ENCODE measurements at regions not wholly inside any gene's neighbourhood (a gene's known extent, or its start where the extent isn't known, plus 50 kb on each side); places are given as distances from the start of the nearest gene placed in this dataset.
"Not testable (repeated sequence)": the region's sequence is repeated elsewhere in the genome, so short reads cannot be mapped to it uniquely, and the experiment has no call there.

DNA sequence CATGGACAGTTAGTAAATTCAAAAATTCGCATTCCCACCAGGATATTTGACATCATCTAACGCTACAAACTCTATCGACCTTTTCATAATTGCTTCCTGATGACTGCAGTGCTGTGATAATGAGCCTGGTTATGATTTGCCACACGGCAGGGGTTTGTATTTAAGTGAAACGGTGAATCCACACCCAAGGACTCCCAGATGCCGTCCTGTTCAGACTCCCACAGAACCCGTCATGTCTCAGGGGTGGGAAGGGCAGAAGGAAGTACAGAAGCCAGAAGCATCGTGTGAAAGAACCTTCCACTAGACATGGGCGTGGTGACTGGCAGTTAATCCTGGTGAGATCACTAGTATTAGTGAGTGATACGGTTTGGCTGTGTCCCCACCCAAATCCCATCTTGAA, 91.2 kb upstream of the TMEM18 start:
- FAIRE-seq = no peak

DNA sequence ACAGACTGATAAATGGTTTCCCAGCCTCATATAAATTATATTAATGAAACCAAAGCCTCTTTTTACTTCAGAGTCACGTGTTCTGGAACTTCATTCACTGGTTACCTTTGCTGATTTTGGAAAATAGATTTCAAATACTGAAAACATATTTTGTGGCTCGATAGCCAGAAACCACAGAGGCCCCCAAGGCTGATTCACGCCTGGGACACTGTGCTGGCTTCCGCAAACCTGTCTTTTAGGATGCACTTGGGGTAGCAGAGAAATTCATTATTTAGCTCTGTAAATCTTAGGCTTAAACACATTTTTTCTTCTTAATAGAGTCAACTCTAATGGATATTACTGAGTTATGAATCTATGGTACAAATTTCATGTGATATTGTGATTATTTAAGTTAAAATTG, 90.7 kb upstream of the TMEM18 start:
- no peak for FAIRE-seq

More for the DNA sequence above, 91.2 kb upstream of the TMEM18 start:
- no peak for DNase-seq (ENCODE audit: extremely low spot score, insufficient read length, low read depth)

DNA sequence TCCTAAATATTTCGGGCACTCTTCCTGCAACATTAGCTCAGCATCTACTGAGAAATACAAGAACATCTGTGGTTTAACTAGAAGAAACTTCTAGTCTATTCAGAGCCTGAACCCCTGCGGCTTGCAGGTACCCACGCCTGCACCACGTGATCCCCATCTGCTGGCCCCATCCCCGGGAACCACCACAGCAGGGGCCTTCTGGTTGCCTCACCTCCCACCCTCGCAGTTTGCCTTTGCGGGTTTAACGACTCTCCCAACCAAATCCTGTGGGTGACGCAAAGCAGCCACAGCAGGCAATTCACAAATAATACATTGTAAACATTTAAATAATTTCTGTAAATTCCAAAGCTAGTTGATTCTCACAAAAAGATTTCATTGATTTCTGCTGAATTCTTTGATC, 90.2 kb upstream of the TMEM18 start:
- DNase-seq (ENCODE audit: extremely low spot score, insufficient read length, low read depth) (no peak), FAIRE-seq (no peak)

More for the DNA sequence above, 90.7 kb upstream of the TMEM18 start:
- no peak for DNase-seq (ENCODE audit: extremely low spot score, insufficient read length, low read depth)

DNA sequence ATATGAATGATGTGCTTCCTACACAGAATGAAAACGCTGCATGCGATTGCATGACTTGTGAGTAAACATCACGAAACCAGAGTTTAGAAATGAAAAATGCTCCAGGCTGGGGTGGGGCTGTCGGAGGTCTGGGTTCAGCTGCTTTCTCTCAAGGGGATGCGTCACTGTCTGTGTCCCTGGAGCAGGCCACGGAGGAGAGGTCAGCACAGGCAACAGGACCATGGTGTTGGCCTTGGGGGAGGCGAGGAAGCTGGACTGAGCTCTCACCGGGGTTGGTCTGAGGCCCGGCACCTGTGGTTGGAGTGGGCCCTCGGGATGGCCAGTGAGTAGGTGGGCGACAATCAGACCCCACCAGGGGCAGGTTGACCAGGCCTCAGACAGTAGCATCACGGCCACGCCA, 89.0 kb upstream of the TMEM18 start:
- no peak for FAIRE-seq
- DNase-seq (ENCODE audit: extremely low spot score, insufficient read length, low read depth) = no peak

DNA sequence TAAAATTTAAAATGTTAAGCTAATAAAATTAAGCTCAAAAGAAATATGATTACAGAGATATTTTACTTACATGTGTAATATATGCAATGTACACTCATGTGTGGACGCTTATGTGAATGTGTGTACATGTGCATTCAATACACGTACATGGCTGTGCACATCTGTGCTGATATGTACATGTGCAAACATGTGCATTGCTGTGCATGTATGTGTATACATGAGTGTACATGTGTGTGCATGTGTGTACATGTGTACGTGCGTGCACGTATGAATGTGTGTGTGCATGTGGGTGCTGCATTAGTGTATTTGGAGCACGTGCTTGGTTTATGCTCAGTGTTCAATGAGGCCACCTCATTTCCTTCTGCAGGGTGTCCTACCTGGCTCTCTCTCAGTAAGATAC, 88.2 kb upstream of the TMEM18 start:
- FAIRE-seq = no peak

DNA sequence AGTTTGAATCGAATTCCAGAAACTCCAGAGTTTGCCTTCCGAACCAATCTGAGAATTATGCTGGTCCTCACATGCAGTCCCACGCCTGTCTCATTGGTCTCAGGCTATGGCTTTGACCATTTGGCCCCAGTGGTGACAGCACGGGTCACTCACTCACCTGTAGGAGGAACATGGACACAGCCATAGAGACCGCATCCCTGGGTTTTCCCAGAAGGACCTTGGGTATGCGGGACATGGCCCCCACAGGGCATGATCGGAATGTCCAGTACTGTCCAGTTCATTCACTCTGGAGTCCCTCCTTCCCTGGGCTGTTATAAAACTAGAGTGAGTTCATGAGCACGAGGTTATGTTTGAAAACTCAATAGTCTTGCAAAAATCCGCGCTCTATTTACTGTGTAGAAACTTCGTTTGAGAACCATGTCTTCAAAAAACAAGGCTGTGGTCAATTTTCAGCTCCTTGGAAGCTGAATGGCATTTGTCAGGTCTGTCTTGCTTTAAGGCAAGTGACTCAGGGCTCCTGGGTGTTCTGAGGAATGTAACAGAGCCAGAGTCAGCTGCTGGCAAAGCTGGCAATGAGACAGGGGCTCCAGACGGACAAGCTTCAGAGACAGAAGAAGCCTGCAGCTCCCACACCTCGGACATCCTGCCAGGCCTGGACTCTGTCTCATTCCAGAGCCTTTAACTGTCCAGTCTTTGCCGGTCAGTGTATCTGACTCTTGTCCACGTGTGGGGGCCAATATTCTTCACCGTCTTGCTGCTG, 86.7 kb upstream of the TMEM18 start:
- DNase-seq (ENCODE audit: extremely low spot score, insufficient read length, low read depth) (no peak), FAIRE-seq (no peak)

More for the DNA sequence above, 88.2 kb upstream of the TMEM18 start:
- no peak for DNase-seq (ENCODE audit: extremely low spot score, insufficient read length, low read depth)

DNA sequence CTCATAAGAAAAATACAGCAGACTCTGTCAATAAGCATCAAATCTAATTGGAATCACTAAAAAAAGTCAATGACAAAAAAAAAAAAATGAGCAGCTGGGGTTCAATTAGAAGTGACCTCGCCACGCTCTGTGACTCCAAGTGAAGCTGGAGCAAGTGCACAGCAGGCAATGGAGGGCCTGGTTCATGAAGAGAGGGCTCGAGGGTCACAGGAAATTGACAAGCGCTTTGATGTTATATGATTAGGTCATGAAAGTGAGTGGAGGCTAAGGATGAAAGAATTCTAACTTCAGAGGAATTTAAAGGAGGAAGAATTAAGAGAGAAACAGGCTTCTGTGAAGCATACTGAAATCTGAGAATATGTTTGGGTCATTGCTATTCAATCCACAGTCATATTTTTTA, 85.4 kb upstream of the TMEM18 start:
- FAIRE-seq (no peak), DNase-seq (ENCODE audit: extremely low spot score, insufficient read length, low read depth) (no peak)

DNA sequence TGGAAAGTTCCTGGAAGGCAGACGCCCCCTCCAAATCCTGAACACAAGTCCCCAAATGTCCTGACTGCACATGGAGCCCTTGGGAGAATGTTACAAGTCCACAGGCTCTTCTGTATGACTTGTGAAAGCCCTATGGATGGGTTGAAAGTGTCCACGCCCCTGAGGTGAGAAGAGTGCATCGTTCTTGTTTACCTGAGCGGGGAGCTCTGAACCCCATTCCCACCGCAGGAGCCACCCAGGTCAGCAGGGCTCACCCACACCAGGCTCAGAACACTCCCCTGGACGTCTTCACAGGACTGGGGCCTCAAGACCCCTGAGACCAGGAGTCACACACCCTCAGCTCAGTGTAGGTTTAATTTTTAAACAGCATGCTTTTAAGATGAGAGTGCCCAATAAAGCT, 84.2 kb upstream of the TMEM18 start:
- FAIRE-seq (no peak), DNase-seq (ENCODE audit: extremely low spot score, insufficient read length, low read depth) (no peak)

DNA sequence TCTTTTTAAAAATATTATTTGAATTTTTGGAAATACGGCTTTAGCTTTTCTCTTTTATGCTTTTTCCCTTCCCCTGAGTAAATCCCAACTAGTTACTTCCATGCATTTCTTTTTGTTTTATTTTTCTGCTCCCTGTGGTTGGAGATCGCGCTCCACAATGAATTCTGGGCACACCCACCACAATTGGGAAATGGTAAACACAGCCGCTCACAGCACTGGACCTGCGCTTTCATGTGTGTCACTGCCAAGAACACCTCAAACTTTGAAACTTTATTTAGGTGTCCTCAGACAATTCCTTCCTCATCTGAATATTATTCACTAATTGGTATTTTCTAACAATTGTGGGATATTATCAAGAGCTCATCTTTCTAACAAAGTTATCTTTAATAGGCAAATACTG, 82.8 kb upstream of the TMEM18 start:
- DNase-seq (ENCODE audit: extremely low spot score, insufficient read length, low read depth) (no peak), FAIRE-seq (no peak)

DNA sequence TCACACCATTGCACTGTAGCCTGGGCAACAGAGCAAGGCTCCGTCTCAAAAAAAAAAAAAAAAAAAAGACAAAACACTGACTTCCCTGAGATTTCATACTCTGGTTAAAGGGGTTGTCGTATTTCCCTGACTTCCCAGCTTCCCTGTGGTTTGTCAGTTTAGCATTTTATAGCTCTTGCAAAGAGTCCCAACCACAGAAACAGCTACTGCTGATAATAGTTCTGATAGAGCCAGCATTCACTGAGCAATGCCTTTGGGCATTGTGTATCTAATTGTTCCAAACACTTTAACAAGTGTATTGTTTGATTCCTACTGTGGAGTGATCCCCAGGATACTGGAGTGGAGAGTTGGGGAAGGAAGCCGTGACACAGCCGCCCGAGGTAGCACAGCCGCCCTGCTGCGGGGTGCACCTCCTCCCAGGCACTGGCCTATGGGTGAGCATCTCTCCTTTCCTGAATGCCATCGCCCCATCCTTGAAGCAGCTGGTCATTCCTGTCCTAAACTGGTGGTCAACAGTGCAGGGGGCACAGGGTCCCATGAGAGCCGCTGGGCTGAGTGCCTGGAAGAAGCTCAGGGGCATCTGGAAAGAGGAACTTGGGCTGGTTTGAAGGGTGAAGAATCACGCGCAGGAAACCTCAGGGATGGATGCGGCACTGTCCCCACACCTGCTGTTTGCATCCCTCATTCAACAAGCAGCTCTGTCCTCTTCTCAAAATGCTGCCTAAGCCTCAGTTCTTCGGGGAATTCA, 81.0 kb upstream of the TMEM18 start:
- FAIRE-seq (no peak), DNase-seq (ENCODE audit: extremely low spot score, insufficient read length, low read depth) (no peak)

DNA sequence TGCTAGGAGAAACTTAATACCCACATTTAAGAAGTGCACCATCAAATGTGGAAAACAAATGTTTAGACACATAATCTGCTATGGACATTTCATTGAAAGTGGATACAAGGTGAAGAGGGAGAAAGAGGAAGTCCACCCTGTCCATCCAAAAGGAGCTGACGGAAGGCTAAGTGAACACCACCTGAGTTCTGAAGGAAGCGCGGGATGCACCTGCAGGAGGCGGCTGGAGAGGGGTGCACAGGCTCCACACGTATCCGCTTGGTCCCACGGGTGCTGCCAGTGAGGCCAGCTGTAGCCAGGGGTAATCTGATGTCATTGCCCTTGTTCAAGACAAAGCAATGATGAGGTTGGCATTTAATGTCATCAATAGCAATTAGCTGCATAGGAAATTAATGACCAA, 75.9 kb upstream of the TMEM18 start:
- no peak for FAIRE-seq
- no peak for DNase-seq (ENCODE audit: extremely low spot score, insufficient read length, low read depth)

DNA sequence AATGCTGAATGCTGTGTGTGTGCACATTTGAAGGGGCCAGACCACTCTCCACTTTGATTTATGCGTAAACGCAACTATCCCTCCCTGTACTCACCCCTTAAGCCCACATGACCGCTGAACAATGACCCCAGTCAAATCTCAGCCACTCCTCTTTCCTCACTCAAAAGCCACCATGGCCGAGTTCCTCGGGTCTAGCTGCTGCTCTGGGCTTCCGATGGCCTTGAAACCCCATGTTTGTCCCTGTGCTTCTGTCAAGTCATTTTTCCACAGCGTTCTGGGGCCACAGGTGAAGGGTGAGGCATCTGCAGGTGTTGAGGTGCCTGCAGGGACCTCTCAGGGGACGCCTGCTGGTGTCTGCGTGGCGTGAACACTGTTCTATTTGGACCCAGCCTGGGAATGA, 74.3 kb upstream of the TMEM18 start:
- no peak for DNase-seq (ENCODE audit: extremely low spot score, insufficient read length, low read depth)
- no peak for FAIRE-seq

DNA sequence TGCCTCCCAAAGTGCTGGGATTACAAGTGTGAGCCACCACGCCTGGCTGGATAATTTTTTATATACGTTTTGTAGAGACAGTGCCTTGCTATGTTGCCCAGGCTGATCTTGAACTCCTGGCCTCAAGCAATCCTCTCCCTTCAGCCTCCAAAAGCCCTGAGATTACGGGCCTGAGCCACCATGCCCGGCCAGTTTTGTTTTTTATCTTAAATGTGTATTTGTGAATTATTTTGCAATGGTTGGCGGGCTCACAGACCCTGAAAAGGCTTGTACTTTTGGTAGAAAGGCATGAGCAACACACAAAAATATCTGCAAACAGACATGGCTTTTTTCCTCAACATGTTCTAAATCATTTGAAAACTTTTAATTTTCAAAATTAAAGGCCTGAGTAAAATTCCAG, 73.4 kb upstream of the TMEM18 start:
- DNase-seq (ENCODE audit: extremely low spot score, insufficient read length, low read depth) (no peak), FAIRE-seq (no peak)

DNA sequence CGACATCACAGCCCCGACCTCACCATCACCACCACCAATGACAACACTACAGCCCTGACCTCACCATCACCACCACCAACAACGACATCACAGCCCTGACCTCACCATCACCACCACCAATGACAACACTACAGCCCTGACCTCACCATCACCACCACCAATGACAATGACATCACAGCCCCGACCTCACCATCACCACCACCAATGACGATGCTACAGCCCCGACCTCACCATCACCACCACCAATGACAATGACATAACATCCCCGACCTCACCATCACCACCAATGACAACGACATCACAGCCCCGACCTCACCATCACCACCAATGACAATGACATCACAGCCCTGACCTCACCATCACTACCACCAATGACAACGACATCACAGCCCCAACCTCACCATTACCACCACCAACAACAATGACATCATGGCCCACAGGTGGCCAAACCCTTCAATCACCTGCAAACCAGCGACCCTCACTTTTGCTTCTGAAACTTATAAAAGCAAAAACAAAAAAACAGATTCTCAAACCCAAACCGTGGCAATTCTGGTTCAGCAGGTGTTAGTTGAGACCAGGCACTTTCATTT, 70.7 kb upstream of the TMEM18 start:
- DNase-seq (ENCODE audit: extremely low spot score, insufficient read length, low read depth) (no peak), FAIRE-seq (no peak)

DNA sequence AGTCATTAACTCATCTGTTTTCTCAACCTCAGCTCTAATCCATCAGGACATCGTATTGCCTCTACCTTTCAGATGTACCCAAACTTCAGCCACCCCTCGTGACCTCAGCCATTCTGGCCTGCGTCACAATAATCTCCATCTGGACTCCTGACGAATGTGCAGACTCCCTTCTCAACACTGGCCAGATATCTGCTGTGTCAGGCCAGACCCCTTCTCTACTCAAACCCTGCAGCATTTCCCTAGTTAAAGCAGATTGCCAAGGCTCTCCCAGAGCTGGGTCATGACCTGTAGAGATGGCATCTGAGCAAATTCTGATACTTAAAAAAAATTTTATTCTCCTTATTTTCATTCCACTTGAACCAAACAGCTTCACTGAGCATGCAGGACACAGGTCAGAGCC, 69.5 kb upstream of the TMEM18 start:
- FAIRE-seq (no peak), DNase-seq (ENCODE audit: extremely low spot score, insufficient read length, low read depth) (no peak)

DNA sequence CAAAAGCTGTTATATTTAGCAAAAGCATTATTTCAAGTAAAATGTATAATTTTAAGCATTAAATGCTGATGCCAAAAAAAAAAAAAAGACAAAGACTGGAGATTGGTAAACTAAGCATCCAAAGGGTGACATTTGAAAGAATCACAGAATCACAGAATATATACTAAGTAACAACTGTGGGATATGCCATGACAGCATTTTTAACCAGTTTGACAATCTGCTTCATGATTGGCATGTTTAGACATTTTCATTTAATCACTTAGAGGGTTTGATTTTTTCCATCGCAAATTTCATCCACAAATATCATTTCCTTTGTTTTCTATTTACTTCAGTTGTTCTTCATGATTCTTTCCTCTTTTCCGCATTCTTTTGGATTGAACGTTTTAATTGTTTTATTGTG, 66.9 kb upstream of the TMEM18 start:
- FAIRE-seq = no peak
- DNase-seq (ENCODE audit: extremely low spot score, insufficient read length, low read depth) = no peak

DNA sequence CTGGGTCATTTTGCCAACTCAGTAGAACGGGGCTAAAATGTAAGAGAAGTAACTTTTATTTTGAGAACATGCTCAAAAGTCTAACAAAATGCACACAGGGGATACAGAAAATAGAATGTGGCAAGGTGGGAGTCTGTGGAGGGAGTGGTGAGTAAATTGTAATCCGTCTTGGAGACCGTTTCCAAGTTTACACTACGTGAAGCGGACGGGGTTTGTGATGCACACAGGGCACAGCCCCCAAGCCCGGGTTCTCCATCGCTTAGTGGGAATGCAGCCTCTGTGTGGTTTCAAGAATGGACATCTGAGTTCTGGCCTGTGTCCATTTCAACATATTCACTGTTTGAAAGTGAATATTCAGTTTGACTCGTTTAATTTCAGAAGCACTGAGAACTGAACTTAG, 65.0 kb upstream of the TMEM18 start:
- no peak for FAIRE-seq

DNA sequence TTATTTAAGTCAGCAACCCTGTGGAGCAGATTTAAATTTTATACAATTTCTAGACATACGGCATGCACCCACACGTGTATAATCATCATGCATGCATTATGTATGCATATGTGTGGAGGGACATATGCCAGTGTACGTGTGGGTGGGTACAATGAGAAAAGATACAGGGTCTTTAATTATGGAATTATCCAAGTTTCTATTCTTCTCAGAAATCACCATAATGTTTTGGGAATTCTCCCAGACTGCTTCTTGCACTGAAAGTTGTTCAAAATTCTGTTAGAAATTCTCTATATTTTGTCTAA, 63.9 kb upstream of the TMEM18 start:
- FAIRE-seq = no peak

More for the DNA sequence above, 65.0 kb upstream of the TMEM18 start:
- DNase-seq (ENCODE audit: extremely low spot score, insufficient read length, low read depth) = no peak

DNA sequence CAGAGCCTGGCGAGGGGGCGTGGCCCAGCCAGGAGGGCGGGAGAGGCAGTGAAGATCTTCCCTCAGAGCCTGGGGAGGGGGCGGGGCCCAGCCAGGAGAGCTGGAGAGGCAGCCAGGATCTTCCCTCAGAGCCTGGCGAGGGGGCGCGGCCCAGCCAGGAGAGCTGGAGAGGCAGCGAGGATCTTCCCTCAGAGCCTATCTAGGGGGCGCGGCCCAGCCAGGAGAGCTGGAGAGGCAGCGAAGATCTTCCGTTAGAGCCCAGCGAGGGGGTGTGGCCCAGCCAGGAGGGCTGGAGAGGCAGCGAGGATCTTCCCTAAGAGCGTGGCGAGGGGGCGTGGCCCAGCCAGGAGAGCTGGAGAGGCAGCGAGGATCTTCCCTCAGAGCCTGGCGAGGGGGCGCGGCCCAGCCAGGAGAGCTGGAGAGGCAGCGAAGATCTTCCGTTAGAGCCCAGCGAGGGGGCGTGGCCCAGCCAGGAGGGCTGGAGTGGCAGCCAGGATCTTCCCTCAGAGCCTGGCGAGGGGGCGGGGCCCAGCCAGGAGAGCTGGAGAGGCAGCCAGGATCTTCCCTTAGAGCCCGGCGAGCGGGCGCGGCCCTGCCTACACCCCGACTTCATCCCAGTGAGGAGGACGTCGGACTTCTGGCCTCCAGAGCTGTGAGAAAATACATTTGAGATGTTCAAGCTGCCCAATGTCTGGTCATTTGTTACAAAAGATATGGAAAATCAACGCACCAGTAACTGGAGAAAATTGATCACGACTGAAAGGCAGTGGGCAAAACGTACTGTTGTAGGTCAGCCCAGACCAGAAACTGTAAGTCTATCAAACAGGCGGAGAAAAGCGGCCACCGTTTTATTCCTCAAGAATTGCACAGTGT, 63.4 kb upstream of the TMEM18 start:
- not testable (repeated sequence) for DNase-seq (ENCODE audit: extremely low spot score, insufficient read length, low read depth); FAIRE-seq

More for the DNA sequence above, 63.9 kb upstream of the TMEM18 start:
- no peak for DNase-seq (ENCODE audit: extremely low spot score, insufficient read length, low read depth)

DNA sequence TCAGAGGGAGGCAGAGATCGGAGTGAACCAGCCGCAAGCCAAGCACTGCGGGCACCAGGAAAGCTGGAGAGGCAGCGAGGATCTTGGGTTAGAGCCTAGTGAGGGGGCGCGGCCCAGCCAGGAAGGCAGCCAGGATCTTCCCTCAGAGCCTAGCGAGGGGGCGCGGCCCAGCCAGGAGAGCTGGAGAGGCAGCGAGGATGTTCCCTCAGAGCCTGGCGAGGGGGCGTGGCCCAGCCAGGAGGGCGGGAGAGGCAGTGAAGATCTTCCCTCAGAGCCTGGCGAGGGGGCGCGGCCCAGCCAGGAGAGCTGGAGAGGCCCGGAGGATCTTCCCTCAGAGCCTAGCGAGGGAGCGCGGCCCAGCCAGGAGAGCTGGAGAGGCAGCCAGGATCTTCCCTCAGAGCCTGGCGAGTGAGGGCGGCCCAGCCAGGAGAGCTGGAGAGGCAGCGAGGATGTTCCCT, 62.7 kb upstream of the TMEM18 start:
- FAIRE-seq; DNase-seq (ENCODE audit: extremely low spot score, insufficient read length, low read depth): not testable (repeated sequence)

Data from GM18507 (cell line).